ENCODE measurements at regions not wholly inside any gene's neighbourhood (a gene's known extent, or its start where the extent isn't known, plus 50 kb on each side); places are given as distances from the start of the nearest gene placed in this dataset.

GRCh38 chr6:135581211-135581610 is 83.7 kb upstream of the AHI1 start:
- no peaks in the 10 kb centered on the region for H3K36me3 ChIP-seq (replicated peaks in 1 of 2; ENCODE audit: control extremely low read depth in 1 of 2, control insufficient read depth in 1 of 2, extremely low read depth in 1 of 2, insufficient read depth in 2 of 2, low read length in 1 of 2)
- TF ChIP-seq EZH2 (IDR thresholded peaks at IDR 0.05; ENCODE audit: borderline replicate concordance, insufficient read depth, low read depth, low read length, poor library complexity, severe bottlenecking): no peak
- no peak for TF ChIP-seq CTCF (IDR thresholded peaks at IDR 0.05)
- ChIA-PET POLR2A (no interaction called here), CTCF (interaction anchor here (0.9 kb wide), 1 partner anchor 45 kb away, joined by 3 read pairs; no protein-coding TSS in a partner anchor)
- peaks cover 0 to 1% (median 0%) of the 10 kb centered on the region in 3 donors for H3K9me3 ChIP-seq (ENCODE audit: control extremely low read depth in 1 of 3, control insufficient read depth in 2 of 3, insufficient read depth in 1 of 3, low read length in 2 of 3)
- H3K27me3 ChIP-seq (replicated peaks in 1 of 4; ENCODE audit: control extremely low read depth in 1 of 4, control insufficient read depth in 3 of 4, insufficient read depth in 4 of 4, low read length in 3 of 4): no peaks in the 10 kb centered on the region
- no peak overlapping the region for H2AFZ ChIP-seq (ENCODE audit: insufficient read depth, low read depth, low read length, poor library complexity, severe bottlenecking)
- no peak overlapping the region for H3K4me3 Mint-ChIP-seq
- H3K9me3 Mint-ChIP-seq (ENCODE audit: insufficient read depth): no peaks in the 10 kb centered on the region
- H3K27me3 Mint-ChIP-seq: peaks cover 4% of the 10 kb centered on the region
- DNase-seq (no peak), ATAC-seq (ENCODE audit: low read depth) (no peak)
- peaks cover 4% of the 10 kb centered on the region in 2 donors for H3K4me1 ChIP-seq (ENCODE audit: control insufficient read depth in 2 of 2, insufficient read depth in 2 of 2, low read length in 2 of 2)
- intact Hi-C loops (cut with micrococcal nuclease): no loop called here
- no peak overlapping the region for H3K4me2 ChIP-seq (replicated peaks; ENCODE audit: low read depth, low read length, poor library complexity, severe bottlenecking)
- H3K9ac ChIP-seq (ENCODE audit: low read length): no peak overlapping the region
- 93% methylated on average over 2 of the region's 3 CpGs for whole genome bisulfite sequencing (ENCODE audit: insufficient coverage)
- peaks cover 6% of the 10 kb centered on the region for H3K4me1 Mint-ChIP-seq
- no peak overlapping the region for H3K27ac ChIP-seq (ENCODE audit: low read length in 2 of 2)
- no peaks in the 10 kb centered on the region for H3K79me2 ChIP-seq (ENCODE audit: control insufficient read depth, insufficient read depth, low read length)
- H3K4me3 ChIP-seq (ENCODE audit: control extremely low read depth in 1 of 5, extremely low read depth in 1 of 5, insufficient read depth in 1 of 5, low read depth in 2 of 5, low read length in 4 of 5): no peak overlapping the region
- no peaks in the 10 kb centered on the region for H4K20me1 ChIP-seq (ENCODE audit: control insufficient read depth, insufficient read depth, low read length, poor library complexity, severe bottlenecking)
- H3K27ac Mint-ChIP-seq: no peak overlapping the region

- ATAC-seq (ENCODE audit: low read depth) (no peak), DNase-seq (no peak)
- Mint-ChIP-seq H3K4me1 (peaks cover 4% of the 10 kb centered on the region), H3K27ac (no peak overlapping the region), H3K27me3 (peaks cover 4% of the 10 kb centered on the region), H3K4me3 (no peak overlapping the region), H3K9me3 (ENCODE audit: insufficient read depth) (no peaks in the 10 kb centered on the region)
- no peak overlapping the region for H3K9ac ChIP-seq (ENCODE audit: low read length)
- no peaks in the 10 kb centered on the region for H3K27me3 ChIP-seq (replicated peaks in 1 of 4; ENCODE audit: control extremely low read depth in 1 of 4, control insufficient read depth in 3 of 4, insufficient read depth in 4 of 4, low read length in 3 of 4)
- no peak overlapping the region for H3K4me3 ChIP-seq (ENCODE audit: control extremely low read depth in 1 of 5, extremely low read depth in 1 of 5, insufficient read depth in 1 of 5, low read depth in 2 of 5, low read length in 4 of 5)
- no peak overlapping the region for H3K4me2 ChIP-seq (replicated peaks; ENCODE audit: low read depth, low read length, poor library complexity, severe bottlenecking)
- no peak for TF ChIP-seq CTCF (IDR thresholded peaks at IDR 0.05)
- TF ChIP-seq EZH2 (IDR thresholded peaks at IDR 0.05; ENCODE audit: borderline replicate concordance, insufficient read depth, low read depth, low read length, poor library complexity, severe bottlenecking): no peak
- no peaks in the 10 kb centered on the region for H3K79me2 ChIP-seq (ENCODE audit: control insufficient read depth, insufficient read depth, low read length)
- no peaks in the 10 kb centered on the region for H4K20me1 ChIP-seq (ENCODE audit: control insufficient read depth, insufficient read depth, low read length, poor library complexity, severe bottlenecking)
- intact Hi-C loops (cut with micrococcal nuclease): no loop called here
- H2AFZ ChIP-seq (ENCODE audit: insufficient read depth, low read depth, low read length, poor library complexity, severe bottlenecking): no peak overlapping the region
- CTCF ChIA-PET: interaction anchor here (0.5 kb wide), 1 partner anchor 327 kb away, joined by 3 read pairs; no protein-coding TSS in a partner anchor
- WGBS (ENCODE audit: insufficient coverage): no CpG with 5 or more reads among the region's 1 CpG
- peaks cover 0 to 1% (median 0%) of the 10 kb centered on the region in 3 donors for H3K9me3 ChIP-seq (ENCODE audit: control extremely low read depth in 1 of 3, control insufficient read depth in 2 of 3, insufficient read depth in 1 of 3, low read length in 2 of 3)
- H3K27ac ChIP-seq (ENCODE audit: low read length in 2 of 2): no peak overlapping the region
- H3K4me1 ChIP-seq (ENCODE audit: control insufficient read depth in 2 of 2, insufficient read depth in 2 of 2, low read length in 2 of 2): no peaks in the 10 kb centered on the region
- no peaks in the 10 kb centered on the region for H3K36me3 ChIP-seq (replicated peaks in 1 of 2; ENCODE audit: control extremely low read depth in 1 of 2, control insufficient read depth in 1 of 2, extremely low read depth in 1 of 2, insufficient read depth in 2 of 2, low read length in 1 of 2)
- POLR2A ChIA-PET: no interaction called here
These were observed 85.8 kb upstream of the AHI1 start for GRCh38 chr6:135583256-135583761.

Data from B cell (primary cell).